Common myeloid progenitor, CD34-positive (primary cell): ENCODE measurements at regions not wholly inside any gene's neighbourhood (a gene's known extent, or its start where the extent isn't known, plus 50 kb on each side); places are given as distances from the start of the nearest gene placed in this dataset.
A peak's percentile ranks its signal among the peaks of the same experiment; 100 is the strongest.

Experiments used
- CTCF ChIA-PET: fragments of 350-600 bp; sonication (Branson Sonifier 250); formaldehyde crosslinking; loops from one replicate; lab custom pipeline; 2021; ENCODE audit warnings: antibody characterized with exemption; lab: Charles Lee
- POLR2A ChIA-PET: fragments of 350-600 bp; sonication (Branson Sonifier 250); formaldehyde crosslinking; loops from one replicate; lab custom pipeline; 2021; ENCODE audit warnings: antibody characterized with exemption; lab: Charles Lee
- DNase-seq, 3 donors: peaks; one replicate each; pipeline versions ENCODE4 v3.0.0 to v3.0.0-alpha.2; 2013
- H3K27ac ChIP-seq, 2 experiments: 1 replicate in 1 of 2; 2 replicates in 1 of 2; pipeline ENCODE4 v1.7.0; 2013; ENCODE audit warnings: inconsistent platforms in 2 of 2, low read length in 2 of 2, mild to moderate bottlenecking in 2 of 2, low read depth in 1 of 2, moderate library complexity in 1 of 2; ENCODE audit not compliant: severe bottlenecking in 2 of 2, insufficient read depth in 1 of 2, poor library complexity in 1 of 2
- H3K27me3 ChIP-seq, 5 experiments: replicated peaks in 2 of 5; 1 replicate in 3 of 5; 2 replicates in 2 of 5; pipeline versions ENCODE4 v1.6.1 to v1.7.0; 2013; ENCODE audit warnings: low read length in 4 of 5, mild to moderate bottlenecking in 2 of 5, moderate library complexity in 2 of 5, inconsistent platforms in 1 of 5; ENCODE audit not compliant: insufficient read depth in 5 of 5, control insufficient read depth in 4 of 5
- H3K36me3 ChIP-seq, 4 experiments: 1 replicate in 2 of 4; 2 replicates in 2 of 4; pipeline versions ENCODE4 v1.6.1 to v1.7.0; 2013; ENCODE audit warnings: low read length in 3 of 4, control low read depth in 1 of 4, mild to moderate bottlenecking in 1 of 4; ENCODE audit not compliant: control insufficient read depth in 4 of 4, insufficient read depth in 4 of 4
- H3K4me1 ChIP-seq, 4 experiments: 1 replicate in 3 of 4; 2 replicates in 1 of 4; pipeline versions ENCODE4 v1.6.1 to v1.7.1; 2013; ENCODE audit warnings: low read length in 3 of 4, mild to moderate bottlenecking in 3 of 4, control low read depth in 1 of 4, inconsistent platforms in 1 of 4, moderate library complexity in 1 of 4; ENCODE audit not compliant: control insufficient read depth in 4 of 4, insufficient read depth in 4 of 4; ENCODE audit errors: control extremely low read depth in 1 of 4
- H3K4me3 ChIP-seq, 7 experiments: 1 replicate in 4 of 7; 2 replicates in 3 of 7; pipeline versions ENCODE4 v1.5.1 to v1.7.0; 2013; ENCODE audit warnings: mild to moderate bottlenecking in 7 of 7, low read length in 6 of 7, moderate library complexity in 6 of 7, inconsistent platforms in 2 of 7, low read depth in 2 of 7, control low read depth in 1 of 7; ENCODE audit not compliant: insufficient read depth in 4 of 7, control insufficient read depth in 1 of 7; ENCODE audit errors: extremely low read depth in 1 of 7
- H3K9me3 ChIP-seq, 5 experiments: 1 replicate in 4 of 5; 2 replicates in 1 of 5; pipeline versions ENCODE4 v1.6.1 to v1.7.1; 2013; ENCODE audit warnings: low read length in 4 of 5, mild to moderate bottlenecking in 2 of 5, inconsistent platforms in 1 of 5, low read depth in 1 of 5, moderate library complexity in 1 of 5; ENCODE audit not compliant: control insufficient read depth in 4 of 5, insufficient read depth in 2 of 5; ENCODE audit errors: control extremely low read depth in 1 of 5
- WGBS: methylation state at CpG from one replicate; pipeline ENCODE4 v1.1.5; 2013; ENCODE audit not compliant: insufficient coverage; 5-methylcytosine and 5-hydroxymethylcytosine counted together

DNA sequence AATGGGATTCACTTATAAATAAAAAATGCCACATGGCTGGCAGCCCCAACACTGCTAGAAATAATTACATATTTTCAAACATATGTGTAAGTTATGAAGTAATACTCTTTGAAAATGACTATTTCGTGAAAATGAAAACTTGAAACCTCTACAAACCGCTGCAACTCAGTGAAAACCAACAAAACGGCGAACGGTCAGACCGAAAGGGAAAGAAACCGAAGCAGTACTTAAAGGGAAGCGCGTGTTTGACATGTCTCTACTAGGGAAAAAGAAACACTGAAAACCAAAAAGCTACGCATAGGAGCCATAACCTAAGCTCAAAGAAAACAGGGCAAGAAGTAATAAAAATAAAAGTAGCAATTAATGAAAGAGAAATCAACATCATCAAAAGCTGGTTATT, 121.0 kb upstream of the GGTLC1 start:
- DNase-seq = no peak
- Histone ChIP-seq H3K9me3 (no peaks in the 10 kb centered on the region), H3K4me3 (no peak overlapping the region), H3K36me3 (no peaks in the 10 kb centered on the region), H3K27me3 (no peaks in the 10 kb centered on the region), H3K27ac (no peak overlapping the region), H3K4me1 (no peaks in the 10 kb centered on the region)
- 95% methylated on average over 6 of the region's 10 CpGs for WGBS
- ChIA-PET CTCF (no interaction called here), POLR2A (no interaction called here)

DNA sequence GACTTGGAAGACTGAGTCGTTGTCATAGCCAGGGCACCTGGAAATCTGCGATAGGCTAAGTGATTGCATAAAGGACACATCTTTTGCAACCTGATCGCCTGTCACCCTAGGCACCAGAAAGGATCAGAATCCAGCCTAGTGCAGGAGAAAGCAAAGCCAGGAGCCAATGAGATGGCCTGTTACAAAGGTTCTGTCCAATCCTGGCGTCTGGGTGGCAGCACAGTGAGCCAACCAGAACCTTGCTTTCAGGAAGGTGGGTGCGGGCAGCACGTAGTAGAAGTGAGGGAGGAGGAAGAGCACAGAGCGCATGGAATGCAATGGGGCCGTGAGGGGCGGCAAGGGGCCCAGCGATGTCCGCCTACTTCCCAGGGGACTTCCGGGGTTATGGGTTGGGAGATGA, 120.4 kb upstream of the GGTLC1 start:
- POLR2A ChIA-PET = no interaction called here
- Histone ChIP-seq H3K4me1 (no peaks in the 10 kb centered on the region), H3K9me3 (no peaks in the 10 kb centered on the region), H3K27ac (no peak overlapping the region), H3K27me3 (no peaks in the 10 kb centered on the region), H3K36me3 (no peaks in the 10 kb centered on the region), H3K4me3 (no peak overlapping the region)
- CTCF ChIA-PET = no interaction called here
- WGBS = 96% methylated on average over 6 of the region's 12 CpGs
- no peak for DNase-seq

DNA sequence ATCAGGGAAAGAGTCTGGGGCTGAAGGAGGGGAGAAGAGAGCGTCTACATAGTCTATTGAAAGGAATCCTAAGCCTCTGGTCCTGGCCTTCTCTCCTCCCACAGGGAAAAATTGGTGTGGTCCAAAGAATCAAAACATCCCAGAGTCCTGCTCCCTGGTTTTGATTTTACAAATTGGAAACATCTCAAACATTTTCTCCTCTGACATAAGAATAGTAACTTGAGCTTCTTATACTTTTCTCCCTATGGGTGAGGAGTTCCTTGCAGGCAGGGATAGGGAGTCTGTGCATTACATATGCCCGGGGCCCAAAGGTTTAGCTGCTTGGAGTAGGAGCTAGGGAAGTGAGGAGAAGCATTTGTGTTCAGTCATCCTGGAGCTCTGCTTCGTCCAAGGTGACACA, 120.0 kb upstream of the GGTLC1 start:
- no peaks in the 10 kb centered on the region for H3K36me3 ChIP-seq
- WGBS = 89% methylated on average over 2 of the region's 3 CpGs
- no peaks in the 10 kb centered on the region for H3K9me3 ChIP-seq
- DNase-seq = no peak
- CTCF ChIA-PET = no interaction called here
- no peak overlapping the region for H3K27ac ChIP-seq
- no peaks in the 10 kb centered on the region for H3K4me1 ChIP-seq
- POLR2A ChIA-PET = no interaction called here
- no peaks in the 10 kb centered on the region for H3K27me3 ChIP-seq
- H3K4me3 ChIP-seq = no peak overlapping the region

DNA sequence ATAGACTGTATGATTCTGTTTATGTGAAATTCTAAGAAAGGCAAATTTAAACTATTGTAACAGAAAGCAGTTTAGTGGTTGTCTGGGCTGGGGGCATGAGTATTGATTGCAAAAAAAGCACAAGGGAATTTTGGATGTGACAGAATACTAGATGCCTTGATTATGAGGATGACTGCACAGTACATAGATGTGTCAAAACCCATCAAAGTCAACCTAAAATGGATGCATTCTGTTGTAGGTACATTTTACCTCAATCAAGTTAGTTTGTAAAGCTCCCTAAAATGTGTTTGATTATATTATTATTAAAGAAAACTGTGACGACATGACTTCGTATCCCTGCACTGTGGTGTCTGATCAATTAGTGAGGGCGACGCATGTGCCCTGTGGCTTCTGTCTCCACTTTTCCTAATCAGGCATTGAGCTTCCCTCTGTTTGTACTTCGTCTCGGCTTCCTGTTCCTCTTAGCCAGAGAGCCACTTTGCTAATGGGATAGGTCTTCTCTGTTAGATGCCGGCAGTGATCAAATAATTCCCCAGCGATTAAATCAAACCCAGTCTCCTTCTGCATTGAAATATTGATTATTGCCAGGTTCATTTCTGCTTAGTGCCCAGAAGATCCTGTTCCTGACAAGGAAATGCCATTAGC, 118.3 kb upstream of the GGTLC1 start:
- Histone ChIP-seq H3K4me3 (no peak overlapping the region), H3K4me1 (no peaks in the 10 kb centered on the region), H3K27ac (no peak overlapping the region), H3K9me3 (no peaks in the 10 kb centered on the region), H3K36me3 (no peaks in the 10 kb centered on the region), H3K27me3 (no peaks in the 10 kb centered on the region)
- ChIA-PET POLR2A (no interaction called here), CTCF (interaction anchor here (1.1 to 1.6 kb wide), 4 partner anchors 14 to 812 kb away, joined by 3 to 4 read pairs (median 3); no protein-coding TSS in a partner anchor)
- DNase-seq = no peak
- 71% methylated on average over 5 of the region's 8 CpGs for WGBS

DNA sequence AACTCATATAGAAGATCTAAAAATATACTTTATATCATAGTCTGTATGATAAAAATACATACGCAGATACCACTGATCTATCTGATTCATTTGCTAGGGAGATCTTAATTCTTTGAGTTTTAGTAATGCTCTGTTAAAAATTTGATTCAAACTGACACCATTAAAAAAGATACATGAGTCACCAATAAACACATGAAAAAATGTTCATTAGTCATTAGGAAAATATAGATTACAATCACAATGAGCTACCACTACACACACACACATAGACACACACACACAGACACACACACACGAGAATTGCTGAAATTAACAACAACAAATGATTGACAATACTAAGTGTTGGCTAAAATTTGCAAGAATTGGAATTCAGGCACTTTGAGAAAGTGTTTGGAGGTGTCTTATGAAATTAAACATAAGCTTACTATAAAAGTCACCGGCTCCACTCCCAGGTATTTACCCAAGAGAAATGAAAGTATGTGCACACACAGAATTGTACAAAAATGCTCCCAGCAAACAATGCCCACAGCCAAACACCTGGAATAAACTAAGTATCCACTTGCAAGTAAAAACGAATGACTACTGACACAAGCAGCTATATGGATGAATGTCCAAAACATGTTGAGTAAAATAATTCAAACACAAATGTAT, 117.7 kb upstream of the GGTLC1 start:
- Histone ChIP-seq H3K4me3 (no peak overlapping the region), H3K9me3 (no peaks in the 10 kb centered on the region), H3K27me3 (no peaks in the 10 kb centered on the region), H3K4me1 (no peaks in the 10 kb centered on the region), H3K36me3 (no peaks in the 10 kb centered on the region), H3K27ac (no peak overlapping the region)
- ChIA-PET CTCF (interaction anchor here (1.1 to 1.6 kb wide), 4 partner anchors 15 to 813 kb away, joined by 3 to 4 read pairs (median 3); no protein-coding TSS in a partner anchor), POLR2A (no interaction called here)
- DNase-seq = no peak
- 100% methylated on average over 1 of the region's 4 CpGs for WGBS

DNA sequence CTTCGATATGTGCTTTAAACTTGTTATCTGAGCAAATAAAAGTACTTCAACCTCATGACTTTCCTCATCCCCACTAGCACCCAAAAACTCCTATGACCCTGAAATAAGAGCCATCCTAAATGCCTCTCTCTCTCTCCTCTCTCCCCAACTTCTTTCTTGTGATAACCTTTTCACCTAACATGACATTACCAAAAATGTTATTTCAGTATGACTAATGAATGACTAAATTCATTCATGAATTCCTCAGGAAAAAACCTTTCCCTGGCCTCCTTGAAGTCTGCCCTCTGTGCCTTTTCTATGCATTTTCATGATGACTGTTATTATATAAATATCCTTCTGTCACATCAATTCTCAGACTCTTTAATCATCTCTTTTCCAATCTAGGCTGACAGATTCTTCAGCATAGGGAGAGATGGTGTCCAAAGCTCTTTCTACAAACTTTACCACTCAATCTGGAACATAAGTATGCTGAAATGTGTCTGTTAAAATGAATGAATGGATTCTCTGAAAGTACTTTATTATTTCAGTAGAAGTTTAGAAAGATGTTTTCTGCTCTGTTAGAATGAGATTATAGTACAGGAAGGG, 114.3 kb upstream of the GGTLC1 start:
- ChIA-PET CTCF (interaction anchor here (0.5 to 3.4 kb wide), 7 partner anchors 9 to 815 kb away, joined by 3 to 13 read pairs (median 6); no protein-coding TSS in a partner anchor), POLR2A (no interaction called here)
- H3K4me1 ChIP-seq = peaks cover 0 to 2% (median 0%) of the 10 kb centered on the region in 4 experiments
- H3K9me3 ChIP-seq = no peaks in the 10 kb centered on the region
- H3K27me3 ChIP-seq = no peaks in the 10 kb centered on the region
- no peaks in the 10 kb centered on the region for H3K36me3 ChIP-seq
- no peak overlapping the region for H3K27ac ChIP-seq
- DNase-seq = no peak
- no peak overlapping the region for H3K4me3 ChIP-seq
- WGBS = 93% methylated on average over 1 of the region's 1 CpG

DNA sequence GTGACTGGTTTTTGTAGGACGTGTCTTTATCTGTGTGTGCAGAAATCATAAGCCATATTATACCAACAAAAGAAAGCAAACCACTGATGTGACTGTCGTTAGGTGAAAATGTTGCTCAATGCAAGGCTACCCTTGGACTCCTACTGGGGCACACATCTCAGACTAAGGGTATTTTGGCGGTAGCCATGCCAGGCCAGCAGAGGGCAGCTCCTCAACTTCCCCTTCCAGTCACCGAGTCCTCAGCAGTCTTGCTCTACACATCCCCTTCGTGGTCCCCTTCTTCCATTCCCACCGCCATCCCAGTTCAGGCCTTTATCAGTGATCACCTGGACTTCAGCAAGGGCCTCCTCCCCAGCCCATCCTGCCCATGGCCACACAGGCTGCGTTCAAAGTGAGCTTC, 113.7 kb upstream of the GGTLC1 start:
- Histone ChIP-seq H3K27ac (no peak overlapping the region), H3K4me3 (no peak overlapping the region), H3K4me1 (peaks cover 0 to 2% (median 0%) of the 10 kb centered on the region in 4 experiments), H3K27me3 (no peaks in the 10 kb centered on the region), H3K9me3 (no peaks in the 10 kb centered on the region), H3K36me3 (no peaks in the 10 kb centered on the region)
- ChIA-PET POLR2A (no interaction called here), CTCF (interaction anchor here (0.5 to 3.4 kb wide), 10 partner anchors 9 to 815 kb away, joined by 3 to 13 read pairs (median 3); no protein-coding TSS in a partner anchor)
- peak; percentile 30 to 62 (median 61) for DNase-seq
- WGBS = 29% methylated on average over 7 of the region's 7 CpGs
